Activated CD4-positive, alpha-beta memory T cell treated with anti-CD3 and anti-CD28 coated beads for 36 hours (primary cell): ENCODE measurements at regions not wholly inside any gene's neighbourhood (a gene's known extent, or its start where the extent isn't known, plus 50 kb on each side); places are given as distances from the start of the nearest gene placed in this dataset.

ENCODE experiments used
- CTCF ChIA-PET: fragments of 350-600 bp; sonication (Branson Sonifier 250); formaldehyde crosslinking; loops from one replicate; lab custom pipeline; 2021; ENCODE audit warnings: antibody characterized with exemption, inconsistent platforms; lab: Charles Lee
- POLR2A ChIA-PET: fragments of 350-600 bp; sonication (Branson Sonifier 250); formaldehyde crosslinking; loops from one replicate; lab custom pipeline; 2021; ENCODE audit warnings: antibody characterized with exemption; lab: Charles Lee
- DNase-seq: peaks from one replicate; pipeline ENCODE4 v3.0.0-alpha.2; 2020
- H3K27ac Mint-ChIP-seq: one replicate; pipeline ENCODE4 v1.8.0; 2021; ENCODE audit warnings: mixed read lengths
- H3K27me3 Mint-ChIP-seq: one replicate; pipeline ENCODE4 v1.8.0; 2021; ENCODE audit warnings: mixed read lengths
- H3K36me3 Mint-ChIP-seq: one replicate; pipeline ENCODE4 v1.8.0; 2021; ENCODE audit warnings: mixed read lengths
- H3K4me1 Mint-ChIP-seq: one replicate; pipeline ENCODE4 v1.8.0; 2021; ENCODE audit warnings: low read depth, mixed read lengths
- H3K4me3 Mint-ChIP-seq: one replicate; pipeline ENCODE4 v1.8.0; 2021; ENCODE audit warnings: mild to moderate bottlenecking, mixed read lengths
- H3K9me3 Mint-ChIP-seq: one replicate; pipeline ENCODE4 v1.8.0; 2021; ENCODE audit warnings: mixed read lengths
- intact Hi-C: fragments of 100-400 bp; cut with micrococcal nuclease; formaldehyde crosslinking; loops from one replicate; pipeline ENCODE4 v1.15.1; 2023

DNA sequence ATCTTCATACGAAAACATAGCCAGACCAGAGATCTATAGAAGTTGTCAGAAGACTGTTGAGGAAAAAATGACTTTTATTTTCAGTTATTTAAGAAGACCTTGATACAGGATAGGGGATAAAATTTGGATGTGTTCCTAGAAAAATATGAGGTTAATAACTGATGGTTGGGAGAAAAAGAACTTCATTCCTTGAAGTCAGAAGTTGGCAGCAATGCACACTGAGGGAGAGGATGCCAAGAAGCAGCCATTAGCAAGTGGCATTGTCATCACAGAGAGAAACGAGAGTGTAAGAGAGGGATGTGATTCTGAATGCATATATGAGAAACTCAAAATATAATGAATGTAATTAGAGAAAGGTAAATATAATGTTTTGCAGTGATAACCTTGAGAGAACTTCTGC is 382.1 kb upstream of the EPHA5 start:
- no peaks in the 10 kb centered on the region for H3K27me3 Mint-ChIP-seq
- H3K4me1 Mint-ChIP-seq = no peaks in the 10 kb centered on the region
- CTCF ChIA-PET = no interaction called here
- POLR2A ChIA-PET = no interaction called here
- intact Hi-C loops = no loop called here
- peaks cover 13% of the 10 kb centered on the region for H3K9me3 Mint-ChIP-seq
- H3K4me3 Mint-ChIP-seq = no peak overlapping the region
- no peak overlapping the region for H3K27ac Mint-ChIP-seq
- no peaks in the 10 kb centered on the region for H3K36me3 Mint-ChIP-seq
- DNase-seq = no peak

DNA sequence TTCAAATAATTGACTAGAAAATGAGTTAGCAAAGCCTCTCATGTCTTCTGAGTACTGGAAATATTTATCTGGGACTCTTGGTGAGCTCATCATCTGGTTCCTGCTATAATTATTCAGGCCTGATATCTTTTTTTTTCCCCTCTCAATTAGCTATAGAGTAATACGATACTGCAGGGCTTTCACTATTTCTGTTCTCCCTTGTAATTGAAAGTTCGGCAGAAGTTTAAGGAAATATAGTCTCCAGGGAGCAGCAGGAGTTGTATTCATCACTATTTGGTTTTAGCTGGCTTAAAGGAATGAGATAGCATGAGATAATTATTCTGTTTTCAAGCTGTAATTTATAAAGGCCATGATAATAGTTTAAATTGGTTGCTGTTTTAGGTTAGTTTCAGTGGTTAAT is 378.6 kb upstream of the EPHA5 start:
- no peak for DNase-seq
- Mint-ChIP-seq H3K4me3 (no peak overlapping the region), H3K27me3 (no peaks in the 10 kb centered on the region), H3K36me3 (no peaks in the 10 kb centered on the region), H3K4me1 (no peaks in the 10 kb centered on the region), H3K9me3 (peaks cover 18% of the 10 kb centered on the region), H3K27ac (no peak overlapping the region)
- ChIA-PET CTCF (no interaction called here), POLR2A (no interaction called here)
- intact Hi-C loops = no loop called here

DNA sequence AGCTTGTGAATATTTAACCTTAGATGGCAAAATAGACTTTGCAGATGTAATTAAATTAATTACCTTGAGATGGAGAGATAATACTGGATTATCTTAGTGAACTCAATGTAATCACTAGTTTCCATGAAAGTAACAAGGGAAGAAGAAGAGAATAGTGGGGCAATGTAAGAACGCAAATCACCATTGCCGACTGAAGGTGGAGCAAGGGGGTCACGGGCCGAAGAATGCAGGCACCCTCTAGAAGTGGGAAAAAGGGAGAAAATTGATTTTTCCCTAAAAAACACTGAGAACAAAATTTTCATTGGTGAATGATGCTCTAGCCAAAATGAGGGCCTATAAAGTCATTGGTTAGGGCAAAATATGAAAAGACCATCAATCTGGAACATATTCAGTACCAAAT is 375.6 kb upstream of the EPHA5 start:
- DNase-seq = no peak
- ChIA-PET POLR2A (no interaction called here), CTCF (no interaction called here)
- Mint-ChIP-seq H3K9me3 (peaks cover 23% of the 10 kb centered on the region), H3K36me3 (no peaks in the 10 kb centered on the region), H3K4me3 (no peak overlapping the region), H3K27me3 (no peaks in the 10 kb centered on the region), H3K27ac (no peak overlapping the region), H3K4me1 (no peaks in the 10 kb centered on the region)
- intact Hi-C loops = no loop called here

DNA sequence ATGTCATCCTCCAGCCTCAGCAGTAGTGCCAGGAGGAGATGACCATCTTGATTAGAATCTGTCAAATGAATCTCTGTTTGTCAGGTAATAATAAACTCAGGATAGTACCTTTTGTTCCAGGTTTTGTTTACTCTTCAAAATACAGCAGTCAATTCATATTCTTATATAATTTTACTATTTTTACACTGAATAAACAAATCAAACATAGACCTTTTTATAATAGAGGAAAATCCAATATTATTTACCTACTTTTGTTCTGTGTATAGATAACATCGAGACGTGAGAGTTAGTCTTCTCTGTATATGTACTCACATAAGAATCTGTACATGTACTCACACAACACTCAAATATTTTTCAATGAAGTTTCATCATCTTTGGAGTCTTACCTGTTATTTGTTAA is 365.4 kb upstream of the EPHA5 start:
- Mint-ChIP-seq H3K4me1 (no peaks in the 10 kb centered on the region), H3K27ac (no peak overlapping the region), H3K4me3 (no peak overlapping the region), H3K36me3 (no peaks in the 10 kb centered on the region), H3K27me3 (no peaks in the 10 kb centered on the region), H3K9me3 (peaks cover 10% of the 10 kb centered on the region)
- intact Hi-C loops = no loop called here
- DNase-seq = no peak
- CTCF ChIA-PET = no interaction called here
- POLR2A ChIA-PET = no interaction called here

DNA sequence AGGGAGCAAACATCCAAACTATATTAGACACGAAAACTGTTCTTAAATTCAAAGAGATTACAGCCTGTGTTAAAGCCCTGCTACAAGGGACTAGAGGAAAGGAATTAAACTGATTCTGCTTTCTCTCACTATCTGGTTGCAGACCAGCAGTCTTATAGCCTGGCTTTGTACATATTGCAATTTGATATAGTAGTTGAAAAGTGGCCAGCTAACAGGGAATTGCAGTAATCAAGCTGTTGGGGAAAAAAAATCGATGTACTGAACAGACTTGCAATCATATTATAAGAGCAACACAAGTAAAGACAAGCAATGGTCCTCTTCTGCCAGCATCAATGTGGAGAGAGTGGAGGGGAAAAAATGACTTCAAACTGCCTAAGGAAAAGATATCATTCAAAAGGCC is 364.4 kb upstream of the EPHA5 start:
- DNase-seq = no peak
- Mint-ChIP-seq H3K4me1 (no peaks in the 10 kb centered on the region), H3K4me3 (no peak overlapping the region), H3K27me3 (no peaks in the 10 kb centered on the region), H3K9me3 (peaks cover 7% of the 10 kb centered on the region), H3K36me3 (no peaks in the 10 kb centered on the region), H3K27ac (no peak overlapping the region)
- CTCF ChIA-PET = no interaction called here
- intact Hi-C loops = no loop called here
- POLR2A ChIA-PET = no interaction called here

DNA sequence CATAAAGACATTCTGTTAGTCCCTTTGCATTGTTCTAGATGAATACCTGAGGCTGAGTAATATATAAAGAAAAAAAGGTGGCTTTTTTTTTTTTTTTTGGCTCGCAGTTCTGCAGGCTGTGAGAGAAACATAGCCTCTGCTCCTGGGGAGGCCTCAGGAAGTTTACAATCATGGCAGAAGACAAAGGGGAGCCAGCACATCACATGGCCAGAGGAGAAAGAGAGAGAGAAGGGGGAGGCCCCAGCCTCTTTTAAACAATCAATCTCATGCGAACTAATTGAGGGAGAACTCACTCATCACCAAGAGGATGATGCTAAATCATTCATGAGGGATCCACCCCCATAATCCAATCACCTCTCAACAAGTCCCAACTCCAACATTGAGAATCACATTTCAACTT is 364.0 kb upstream of the EPHA5 start:
- POLR2A ChIA-PET = no interaction called here
- CTCF ChIA-PET = no interaction called here
- intact Hi-C loops = no loop called here
- H3K27me3 Mint-ChIP-seq = no peaks in the 10 kb centered on the region
- no peaks in the 10 kb centered on the region for H3K4me1 Mint-ChIP-seq
- H3K9me3 Mint-ChIP-seq = peaks cover 5% of the 10 kb centered on the region
- no peak for DNase-seq
- H3K36me3 Mint-ChIP-seq = no peaks in the 10 kb centered on the region
- H3K27ac Mint-ChIP-seq = no peak overlapping the region
- H3K4me3 Mint-ChIP-seq = no peak overlapping the region

DNA sequence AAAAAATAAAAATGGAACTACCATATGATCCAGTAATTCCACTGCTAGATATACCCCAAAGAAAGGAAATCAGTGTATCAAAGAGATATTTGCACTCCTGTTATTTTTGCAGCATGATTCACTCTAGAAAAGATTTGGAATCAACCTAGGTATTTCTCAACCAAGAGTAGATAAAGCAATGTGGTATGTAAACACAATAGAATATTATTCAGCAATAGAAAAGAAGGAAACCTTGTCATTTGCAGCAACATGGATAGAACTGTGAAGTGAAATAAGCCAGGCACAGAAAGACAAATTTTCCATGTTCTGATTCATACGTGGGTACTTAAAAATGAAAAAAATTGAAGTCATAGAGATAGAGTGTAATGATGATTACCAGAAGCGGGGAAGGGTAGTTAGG is 362.3 kb upstream of the EPHA5 start:
- CTCF ChIA-PET = no interaction called here
- no peaks in the 10 kb centered on the region for H3K27me3 Mint-ChIP-seq
- intact Hi-C loops = no loop called here

DNA sequence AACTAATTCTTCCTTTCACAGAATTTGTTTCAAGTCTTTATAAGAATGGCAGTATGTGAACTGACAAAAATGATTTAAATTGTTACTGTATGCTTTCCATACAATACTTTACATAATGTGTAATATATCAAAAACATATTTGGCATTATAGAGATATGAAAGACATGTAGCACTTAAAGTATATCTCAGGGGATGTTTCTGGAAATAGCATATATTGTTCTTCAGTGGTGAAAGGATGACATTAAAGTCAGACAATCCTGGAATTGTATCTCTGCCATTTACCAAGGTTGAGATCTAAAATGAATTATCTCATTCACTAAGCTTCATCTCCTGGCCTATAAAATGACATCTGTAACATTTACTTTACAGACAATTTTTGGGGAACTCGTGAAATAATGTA is 358.4 kb upstream of the EPHA5 start:
- H3K27me3 Mint-ChIP-seq = no peaks in the 10 kb centered on the region
- no peak for DNase-seq
- H3K27ac Mint-ChIP-seq = no peak overlapping the region
- H3K36me3 Mint-ChIP-seq = no peaks in the 10 kb centered on the region
- H3K9me3 Mint-ChIP-seq = peaks cover 14% of the 10 kb centered on the region
- POLR2A ChIA-PET = no interaction called here
- intact Hi-C loops = no loop called here
- no peaks in the 10 kb centered on the region for H3K4me1 Mint-ChIP-seq
- CTCF ChIA-PET = no interaction called here
- no peak overlapping the region for H3K4me3 Mint-ChIP-seq

More for the DNA sequence above, 362.3 kb upstream of the EPHA5 start:
- POLR2A ChIA-PET = no interaction called here
- no peaks in the 10 kb centered on the region for H3K36me3 Mint-ChIP-seq
- H3K27ac Mint-ChIP-seq = no peak overlapping the region
- no peak for DNase-seq
- H3K4me3 Mint-ChIP-seq = no peak overlapping the region
- H3K4me1 Mint-ChIP-seq = no peaks in the 10 kb centered on the region
- H3K9me3 Mint-ChIP-seq = peaks cover 10% of the 10 kb centered on the region

DNA sequence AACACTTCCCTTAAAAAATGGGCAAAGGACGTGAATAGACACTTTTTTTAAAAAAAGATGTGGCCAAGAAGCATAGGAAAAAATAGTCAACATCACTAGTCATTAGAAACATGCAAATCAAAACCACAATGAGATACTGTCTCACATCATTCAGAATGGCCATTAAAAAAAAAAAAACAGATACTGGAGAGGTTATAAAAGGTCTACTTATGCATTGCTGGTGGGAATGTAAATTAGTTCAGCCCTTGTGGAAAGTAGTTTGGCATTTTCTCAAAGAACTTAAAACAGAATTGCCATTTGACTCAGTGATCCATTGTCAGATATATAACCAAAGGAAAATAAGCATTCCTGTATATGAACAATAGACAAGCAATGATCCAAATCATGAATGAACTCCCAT is 352.8 kb upstream of the EPHA5 start:
- H3K9me3 Mint-ChIP-seq = peaks cover 33% of the 10 kb centered on the region
- no peaks in the 10 kb centered on the region for H3K36me3 Mint-ChIP-seq
- H3K4me3 Mint-ChIP-seq = no peak overlapping the region
- DNase-seq = no peak
- CTCF ChIA-PET = no interaction called here
- intact Hi-C loops = no loop called here
- no peak overlapping the region for H3K27ac Mint-ChIP-seq
- no peaks in the 10 kb centered on the region for H3K4me1 Mint-ChIP-seq
- POLR2A ChIA-PET = no interaction called here
- no peaks in the 10 kb centered on the region for H3K27me3 Mint-ChIP-seq

DNA sequence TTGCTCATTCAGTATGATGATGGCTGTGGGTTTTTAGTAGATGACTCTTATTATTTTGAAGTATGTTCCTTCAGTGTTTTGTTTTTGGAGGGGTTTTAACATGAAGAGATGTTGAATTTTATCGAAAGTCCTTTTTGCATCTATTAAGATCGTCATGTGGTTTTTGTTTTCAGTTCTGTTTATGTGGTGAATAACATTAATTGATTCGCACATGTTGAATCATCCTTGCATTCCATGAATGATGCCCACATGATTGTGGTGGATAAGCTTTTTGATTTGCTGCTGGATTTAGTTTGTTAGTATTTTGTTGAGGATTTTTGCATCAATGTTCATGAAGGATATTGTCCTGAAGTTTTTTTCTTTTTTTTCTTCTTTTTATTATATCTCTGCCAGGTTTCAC is 347.4 kb upstream of the EPHA5 start:
- CTCF ChIA-PET = no interaction called here
- POLR2A ChIA-PET = no interaction called here
- intact Hi-C loops = no loop called here

DNA sequence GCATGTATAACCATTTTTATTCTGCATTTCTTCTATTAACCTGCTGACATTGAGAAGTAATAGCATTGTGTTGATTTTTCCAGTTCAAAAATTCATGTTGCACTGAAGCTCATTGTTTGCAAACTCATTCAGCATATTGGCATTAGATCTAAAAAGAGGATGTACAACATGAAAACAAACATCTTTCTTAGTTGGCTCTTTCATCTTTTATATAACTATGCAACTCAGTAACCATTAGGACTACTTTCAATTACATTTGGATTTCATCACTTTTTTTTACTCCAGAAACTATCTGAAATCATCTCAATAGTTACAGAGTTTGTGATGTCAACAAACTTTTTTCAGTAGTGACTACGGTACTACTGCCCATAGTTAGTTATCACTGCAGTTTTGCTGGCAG is 346.0 kb upstream of the EPHA5 start:
- no peaks in the 10 kb centered on the region for H3K36me3 Mint-ChIP-seq
- POLR2A ChIA-PET = no interaction called here
- H3K27ac Mint-ChIP-seq = no peak overlapping the region
- DNase-seq = no peak
- no peak overlapping the region for H3K4me3 Mint-ChIP-seq
- H3K9me3 Mint-ChIP-seq = peaks cover 55% of the 10 kb centered on the region
- H3K4me1 Mint-ChIP-seq = no peaks in the 10 kb centered on the region
- intact Hi-C loops = no loop called here
- CTCF ChIA-PET = no interaction called here
- no peaks in the 10 kb centered on the region for H3K27me3 Mint-ChIP-seq

More for the DNA sequence above, 347.4 kb upstream of the EPHA5 start:
- DNase-seq = no peak
- Mint-ChIP-seq H3K27ac (no peak overlapping the region), H3K27me3 (no peaks in the 10 kb centered on the region), H3K9me3 (peaks cover 44% of the 10 kb centered on the region), H3K4me1 (no peaks in the 10 kb centered on the region), H3K36me3 (no peaks in the 10 kb centered on the region), H3K4me3 (no peak overlapping the region)

DNA sequence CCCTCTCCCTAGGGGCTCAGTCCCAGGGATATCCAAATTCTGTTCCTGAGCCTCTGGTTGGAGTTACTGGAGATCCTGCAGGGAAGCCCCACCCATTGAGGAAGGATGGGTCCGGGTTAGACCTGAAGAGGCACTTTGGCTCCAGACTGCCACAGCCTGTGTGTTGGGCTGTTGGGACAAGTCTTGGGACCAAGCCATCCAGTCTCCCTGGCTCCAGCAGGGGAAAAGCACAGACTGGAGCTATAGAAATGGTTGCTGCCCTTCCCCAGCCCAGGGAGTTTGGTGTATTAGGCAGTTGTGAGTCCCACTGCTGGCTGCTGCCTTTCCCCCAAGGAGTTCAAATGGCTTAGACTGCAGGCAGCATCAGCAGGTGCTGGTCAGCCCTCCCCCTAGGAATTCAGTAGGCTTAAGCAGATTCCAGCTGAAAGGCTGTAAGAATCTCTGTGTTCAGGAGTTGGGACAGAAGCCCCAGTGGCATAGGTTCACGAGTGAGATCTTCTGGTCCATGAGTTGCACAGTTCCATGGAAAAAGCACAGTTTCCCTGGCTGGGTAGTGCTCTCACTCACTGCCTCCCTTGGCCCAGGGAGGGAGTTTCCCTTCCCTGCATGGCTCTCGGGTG is 344.0 kb upstream of the EPHA5 start:
- Mint-ChIP-seq H3K4me3 (no peak overlapping the region), H3K9me3 (peaks cover 48% of the 10 kb centered on the region), H3K27me3 (no peaks in the 10 kb centered on the region), H3K4me1 (no peaks in the 10 kb centered on the region), H3K27ac (no peak overlapping the region), H3K36me3 (no peaks in the 10 kb centered on the region)
- intact Hi-C loops = no loop called here
- no peak for DNase-seq
- ChIA-PET POLR2A (no interaction called here), CTCF (no interaction called here)

DNA sequence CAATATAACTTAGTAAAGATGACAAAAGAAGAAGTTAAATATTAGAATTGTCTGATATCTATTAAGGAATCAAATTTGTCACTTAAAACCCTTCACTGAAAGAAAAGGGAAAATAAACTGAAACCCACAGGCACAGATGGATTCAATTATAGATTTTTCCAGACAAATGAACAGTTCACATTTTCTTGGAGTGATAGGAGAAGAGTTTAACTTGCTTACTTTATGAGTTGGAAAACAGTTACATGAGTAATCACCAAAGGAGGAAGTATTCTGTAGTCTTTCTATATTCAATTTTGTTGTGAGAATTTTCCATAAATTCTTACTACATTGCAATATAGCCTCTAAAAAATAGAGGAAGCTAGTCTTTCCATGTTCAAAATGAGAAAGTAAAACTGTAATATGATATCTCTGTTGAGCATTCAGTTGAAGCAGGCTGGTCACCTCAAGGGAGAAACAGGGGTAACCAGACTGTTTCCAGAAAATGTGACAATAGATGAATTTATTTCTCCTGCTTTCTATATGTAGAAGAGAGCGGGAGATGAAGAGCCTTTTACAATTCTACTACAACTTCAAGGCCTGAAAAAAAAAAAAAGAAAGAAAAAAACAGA is 330.3 kb upstream of the EPHA5 start:
- Mint-ChIP-seq H3K27me3 (no peaks in the 10 kb centered on the region), H3K27ac (no peak overlapping the region), H3K9me3 (peaks cover 19% of the 10 kb centered on the region), H3K4me1 (no peaks in the 10 kb centered on the region), H3K4me3 (no peak overlapping the region), H3K36me3 (no peaks in the 10 kb centered on the region)
- DNase-seq = no peak
- intact Hi-C loops = no loop called here
- POLR2A ChIA-PET = no interaction called here
- CTCF ChIA-PET = no interaction called here
